ENCODE measurements at regions not wholly inside any gene's neighbourhood (a gene's known extent, or its start where the extent isn't known, plus 50 kb on each side); places are given as distances from the start of the nearest gene placed in this dataset.
"Not testable (repeated sequence)": the region's sequence is repeated elsewhere in the genome, so short reads cannot be mapped to it uniquely, and the experiment has no call there.

DNA sequence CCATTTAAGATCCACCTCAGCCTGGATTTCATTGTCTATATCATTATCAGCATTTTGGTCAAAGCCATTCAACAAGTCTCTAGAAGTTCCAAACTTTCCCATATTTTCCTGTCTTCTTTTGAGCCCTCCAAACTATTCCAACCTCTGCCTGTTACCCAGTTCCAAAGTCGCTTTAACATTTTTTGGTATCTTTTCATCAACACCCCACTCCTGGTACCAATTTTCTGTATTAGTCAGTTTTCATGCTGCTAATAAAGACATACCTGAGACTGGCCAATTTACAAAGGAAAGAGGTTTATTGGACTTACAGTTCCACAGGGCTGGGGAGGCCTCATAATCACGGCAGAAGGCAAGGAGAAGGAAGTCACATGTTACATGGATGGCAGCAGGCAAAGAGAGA, 982.9 kb downstream of the TAF11L14 start:
- TF ChIP-seq, protein P1, sequence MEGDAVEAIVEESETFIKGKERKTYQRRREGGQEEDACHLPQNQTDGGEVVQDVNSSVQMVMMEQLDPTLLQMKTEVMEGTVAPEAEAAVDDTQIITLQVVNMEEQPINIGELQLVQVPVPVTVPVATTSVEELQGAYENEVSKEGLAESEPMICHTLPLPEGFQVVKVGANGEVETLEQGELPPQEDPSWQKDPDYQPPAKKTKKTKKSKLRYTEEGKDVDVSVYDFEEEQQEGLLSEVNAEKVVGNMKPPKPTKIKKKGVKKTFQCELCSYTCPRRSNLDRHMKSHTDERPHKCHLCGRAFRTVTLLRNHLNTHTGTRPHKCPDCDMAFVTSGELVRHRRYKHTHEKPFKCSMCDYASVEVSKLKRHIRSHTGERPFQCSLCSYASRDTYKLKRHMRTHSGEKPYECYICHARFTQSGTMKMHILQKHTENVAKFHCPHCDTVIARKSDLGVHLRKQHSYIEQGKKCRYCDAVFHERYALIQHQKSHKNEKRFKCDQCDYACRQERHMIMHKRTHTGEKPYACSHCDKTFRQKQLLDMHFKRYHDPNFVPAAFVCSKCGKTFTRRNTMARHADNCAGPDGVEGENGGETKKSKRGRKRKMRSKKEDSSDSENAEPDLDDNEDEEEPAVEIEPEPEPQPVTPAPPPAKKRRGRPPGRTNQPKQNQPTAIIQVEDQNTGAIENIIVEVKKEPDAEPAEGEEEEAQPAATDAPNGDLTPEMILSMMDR (IDR thresholded peaks at IDR 0.05), result not testable (repeated sequence)
- not testable (repeated sequence) for TF ChIP-seq POLR2A, EP300, POLR2AphosphoS5 (IDR thresholded peaks at IDR 0.05)
